ENCODE measurements at regions not wholly inside any gene's neighbourhood (a gene's known extent, or its start where the extent isn't known, plus 50 kb on each side); places are given as distances from the start of the nearest gene placed in this dataset.

GRCh38 chr10:4121502-4122380 is 336.7 kb upstream of the KLF6 start:
- TF ChIP-seq, protein P1, sequence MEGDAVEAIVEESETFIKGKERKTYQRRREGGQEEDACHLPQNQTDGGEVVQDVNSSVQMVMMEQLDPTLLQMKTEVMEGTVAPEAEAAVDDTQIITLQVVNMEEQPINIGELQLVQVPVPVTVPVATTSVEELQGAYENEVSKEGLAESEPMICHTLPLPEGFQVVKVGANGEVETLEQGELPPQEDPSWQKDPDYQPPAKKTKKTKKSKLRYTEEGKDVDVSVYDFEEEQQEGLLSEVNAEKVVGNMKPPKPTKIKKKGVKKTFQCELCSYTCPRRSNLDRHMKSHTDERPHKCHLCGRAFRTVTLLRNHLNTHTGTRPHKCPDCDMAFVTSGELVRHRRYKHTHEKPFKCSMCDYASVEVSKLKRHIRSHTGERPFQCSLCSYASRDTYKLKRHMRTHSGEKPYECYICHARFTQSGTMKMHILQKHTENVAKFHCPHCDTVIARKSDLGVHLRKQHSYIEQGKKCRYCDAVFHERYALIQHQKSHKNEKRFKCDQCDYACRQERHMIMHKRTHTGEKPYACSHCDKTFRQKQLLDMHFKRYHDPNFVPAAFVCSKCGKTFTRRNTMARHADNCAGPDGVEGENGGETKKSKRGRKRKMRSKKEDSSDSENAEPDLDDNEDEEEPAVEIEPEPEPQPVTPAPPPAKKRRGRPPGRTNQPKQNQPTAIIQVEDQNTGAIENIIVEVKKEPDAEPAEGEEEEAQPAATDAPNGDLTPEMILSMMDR (IDR thresholded peaks at IDR 0.05): no peak
- TF ChIP-seq POLR2A (IDR thresholded peaks at IDR 0.05): no peak

Measured in thyroid gland (tissue), 4 donors.